T-helper 2 cell treated with Interferon-gamma antibody and Interleukin-4, amounts not matched to agents 5 μg/mL and 100 μg/mL, for 36 hours (primary cell): ENCODE measurements at regions not wholly inside any gene's neighbourhood (a gene's known extent, or its start where the extent isn't known, plus 50 kb on each side); places are given as distances from the start of the nearest gene placed in this dataset.

Source experiments
- DNase-seq: peaks from one replicate; pipeline ENCODE4 v3.0.0; 2021; ENCODE audit warnings: low spot score
- H3K27ac Mint-ChIP-seq: one replicate; pipeline ENCODE4 v1.8.0; 2021; ENCODE audit warnings: mild to moderate bottlenecking, mixed read lengths
- H3K27me3 Mint-ChIP-seq: one replicate; pipeline ENCODE4 v1.8.0; 2021; ENCODE audit warnings: low read depth, mixed read lengths
- H3K36me3 Mint-ChIP-seq: one replicate; pipeline ENCODE4 v1.8.0; 2021; ENCODE audit warnings: low read depth, mixed read lengths
- H3K4me1 Mint-ChIP-seq: one replicate; pipeline ENCODE4 v1.8.0; 2021; ENCODE audit warnings: low read depth, mixed read lengths
- H3K4me3 Mint-ChIP-seq: one replicate; pipeline ENCODE4 v1.8.0; 2022; ENCODE audit warnings: mild to moderate bottlenecking, moderate library complexity, mixed read lengths
- H3K9me3 Mint-ChIP-seq: one replicate; pipeline ENCODE4 v1.8.0; 2021; ENCODE audit warnings: mixed read lengths

- no peak overlapping the region for H3K27ac Mint-ChIP-seq
- no peak for DNase-seq
- no peaks in the 10 kb centered on the region for H3K36me3 Mint-ChIP-seq
- H3K4me3 Mint-ChIP-seq, result no peak overlapping the region
- H3K4me1 Mint-ChIP-seq, result no peaks in the 10 kb centered on the region
- H3K27me3 Mint-ChIP-seq, result peaks cover 5% of the 10 kb centered on the region
- peaks cover 3% of the 10 kb centered on the region for H3K9me3 Mint-ChIP-seq
These were observed 210.0 kb downstream of the QDPR start for GRCh38 chr4:17301869-17302268.

- Mint-ChIP-seq H3K36me3 (no peaks in the 10 kb centered on the region), H3K27ac (no peak overlapping the region), H3K4me1 (no peaks in the 10 kb centered on the region), H3K9me3 (peaks cover 3% of the 10 kb centered on the region), H3K27me3 (peaks cover 5% of the 10 kb centered on the region), H3K4me3 (no peak overlapping the region)
- DNase-seq, result no peak
These were observed 210.6 kb downstream of the QDPR start for GRCh38 chr4:17301266-17301665.

- Mint-ChIP-seq H3K36me3 (no peaks in the 10 kb centered on the region), H3K9me3 (peaks cover 3% of the 10 kb centered on the region)
These were observed 214.7 kb downstream of the QDPR start for GRCh38 chr4:17296921-17297890.

DNA sequence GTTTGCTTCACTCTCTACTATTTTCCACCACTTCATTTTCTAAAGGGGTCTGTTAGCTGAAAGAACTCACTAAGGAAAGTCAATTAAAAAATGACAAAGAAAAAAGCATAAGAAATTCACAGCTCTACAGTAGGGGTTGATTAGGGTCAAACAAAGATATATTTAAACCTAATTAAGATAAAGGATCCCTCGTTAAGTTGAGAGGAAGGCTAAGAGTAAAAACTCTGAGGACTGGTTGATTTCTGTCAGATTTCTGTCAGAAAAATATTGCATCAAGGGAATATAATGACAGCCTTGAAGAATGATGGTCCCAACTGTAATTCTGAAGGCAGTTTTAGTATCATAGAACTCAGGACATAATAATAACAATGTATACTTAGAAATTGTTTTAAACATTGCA, 218.0 kb downstream of the QDPR start:
- DNase-seq, result no peak
- Mint-ChIP-seq H3K36me3 (no peaks in the 10 kb centered on the region), H3K27me3 (no peaks in the 10 kb centered on the region), H3K4me3 (no peak overlapping the region), H3K9me3 (no peaks in the 10 kb centered on the region), H3K4me1 (no peaks in the 10 kb centered on the region), H3K27ac (no peak overlapping the region)

More at GRCh38 chr4:17296921-17297890, 214.7 kb downstream of the QDPR start:
- Mint-ChIP-seq H3K27me3 (peaks cover 4% of the 10 kb centered on the region), H3K4me1 (no peaks in the 10 kb centered on the region), H3K4me3 (no peak overlapping the region), H3K27ac (no peak overlapping the region)
- no peak for DNase-seq

DNA sequence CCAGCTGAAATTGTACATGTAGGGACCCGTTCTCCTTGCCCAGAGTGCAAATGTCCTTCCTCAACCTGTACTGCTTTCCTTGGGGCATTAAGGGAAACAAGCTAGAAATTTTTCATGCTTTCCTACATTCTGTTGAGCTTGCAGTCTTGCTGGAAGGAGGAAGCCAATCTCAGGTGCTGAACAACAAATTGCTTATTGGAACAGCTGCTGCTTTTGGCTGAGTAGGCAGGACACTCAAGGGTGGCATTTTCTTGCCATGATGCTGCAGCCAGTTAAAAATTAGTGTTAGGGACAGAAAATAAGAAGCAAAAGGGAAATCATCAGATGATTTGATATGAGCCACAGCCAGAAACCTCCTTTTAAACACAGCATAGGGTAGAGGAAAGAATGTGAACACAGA, 223.7 kb downstream of the QDPR start:
- H3K27me3 Mint-ChIP-seq, result no peaks in the 10 kb centered on the region
- no peaks in the 10 kb centered on the region for H3K9me3 Mint-ChIP-seq
- no peak overlapping the region for H3K27ac Mint-ChIP-seq
- H3K36me3 Mint-ChIP-seq, result no peaks in the 10 kb centered on the region
- no peak for DNase-seq
- no peak overlapping the region for H3K4me3 Mint-ChIP-seq
- H3K4me1 Mint-ChIP-seq, result no peaks in the 10 kb centered on the region

GRCh38 chr4:17286752-17287460, 225.0 kb downstream of the QDPR start:
- H3K4me1 Mint-ChIP-seq, result no peaks in the 10 kb centered on the region
- no peak overlapping the region for H3K27ac Mint-ChIP-seq
- no peaks in the 10 kb centered on the region for H3K27me3 Mint-ChIP-seq
- DNase-seq, result no peak
- H3K9me3 Mint-ChIP-seq, result no peaks in the 10 kb centered on the region
- no peaks in the 10 kb centered on the region for H3K36me3 Mint-ChIP-seq
- no peak overlapping the region for H3K4me3 Mint-ChIP-seq

GRCh38 chr4:17285747-17286146, 226.1 kb downstream of the QDPR start:
- no peak overlapping the region for H3K27ac Mint-ChIP-seq
- no peaks in the 10 kb centered on the region for H3K4me1 Mint-ChIP-seq
- H3K36me3 Mint-ChIP-seq, result no peaks in the 10 kb centered on the region
- no peak overlapping the region for H3K4me3 Mint-ChIP-seq
- H3K27me3 Mint-ChIP-seq, result no peaks in the 10 kb centered on the region
- no peak for DNase-seq
- H3K9me3 Mint-ChIP-seq, result no peaks in the 10 kb centered on the region

GRCh38 chr4:17284323-17285175, 227.3 kb downstream of the QDPR start:
- H3K27ac Mint-ChIP-seq, result no peak overlapping the region
- no peaks in the 10 kb centered on the region for H3K9me3 Mint-ChIP-seq
- H3K4me1 Mint-ChIP-seq, result no peaks in the 10 kb centered on the region
- no peaks in the 10 kb centered on the region for H3K27me3 Mint-ChIP-seq
- no peak overlapping the region for H3K4me3 Mint-ChIP-seq
- DNase-seq, result no peak
- H3K36me3 Mint-ChIP-seq, result no peaks in the 10 kb centered on the region

DNA sequence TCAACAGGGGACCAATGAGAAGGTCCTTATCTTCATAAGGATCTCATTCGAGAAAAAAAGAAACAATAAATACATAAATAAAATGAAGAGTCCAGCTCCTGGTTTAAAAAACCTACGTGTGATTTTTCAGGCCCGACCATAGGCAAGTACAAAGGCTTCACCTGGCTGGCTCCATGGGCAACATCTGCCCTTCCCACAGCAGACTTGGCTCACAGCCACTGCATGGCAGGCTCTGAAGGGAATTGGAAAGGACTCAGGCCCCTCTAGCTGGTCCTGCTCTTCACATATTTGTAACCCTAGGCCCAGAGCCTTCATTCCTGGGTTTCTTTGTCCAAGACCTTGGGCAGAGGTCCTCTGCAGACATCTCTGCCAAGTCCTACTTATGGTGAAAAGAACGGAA, 228.1 kb downstream of the QDPR start:
- no peaks in the 10 kb centered on the region for H3K36me3 Mint-ChIP-seq
- no peaks in the 10 kb centered on the region for H3K4me1 Mint-ChIP-seq
- no peaks in the 10 kb centered on the region for H3K9me3 Mint-ChIP-seq
- no peak overlapping the region for H3K27ac Mint-ChIP-seq
- no peaks in the 10 kb centered on the region for H3K27me3 Mint-ChIP-seq
- H3K4me3 Mint-ChIP-seq, result no peak overlapping the region
- no peak for DNase-seq

- no peak for DNase-seq
- no peak overlapping the region for H3K27ac Mint-ChIP-seq
- no peaks in the 10 kb centered on the region for H3K4me1 Mint-ChIP-seq
- no peaks in the 10 kb centered on the region for H3K27me3 Mint-ChIP-seq
- no peaks in the 10 kb centered on the region for H3K9me3 Mint-ChIP-seq
- no peaks in the 10 kb centered on the region for H3K36me3 Mint-ChIP-seq
- H3K4me3 Mint-ChIP-seq, result no peak overlapping the region
These were observed 228.6 kb downstream of the QDPR start for GRCh38 chr4:17283251-17283650.

- no peak for DNase-seq
- no peaks in the 10 kb centered on the region for H3K36me3 Mint-ChIP-seq
- H3K27ac Mint-ChIP-seq, result no peak overlapping the region
These were observed 231.4 kb downstream of the QDPR start for GRCh38 chr4:17280261-17281018.

DNA sequence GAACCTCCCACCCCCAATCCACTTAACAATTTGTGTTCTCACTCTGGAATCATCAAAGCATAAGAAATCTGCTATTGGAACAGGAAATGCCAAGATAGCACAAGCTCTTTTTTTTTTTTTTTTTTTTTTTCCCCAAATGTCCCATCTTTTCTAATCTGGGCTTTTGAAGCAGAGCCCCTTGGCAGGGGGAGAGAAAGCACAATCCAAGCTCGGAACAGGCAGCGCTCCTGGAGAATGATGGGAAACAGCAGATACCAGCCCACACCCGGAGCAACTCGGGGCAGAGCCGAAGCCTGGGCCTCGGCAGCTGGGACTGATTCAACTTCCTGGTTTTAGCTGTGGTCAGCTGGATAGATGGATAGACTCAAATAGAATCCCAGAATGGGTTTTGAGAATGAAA, 235.1 kb downstream of the QDPR start:
- DNase-seq, result no peak
- Mint-ChIP-seq H3K4me3 (no peak overlapping the region), H3K27ac (no peak overlapping the region), H3K36me3 (no peaks in the 10 kb centered on the region), H3K9me3 (no peaks in the 10 kb centered on the region), H3K27me3 (no peaks in the 10 kb centered on the region), H3K4me1 (no peaks in the 10 kb centered on the region)

More at GRCh38 chr4:17280261-17281018, 231.4 kb downstream of the QDPR start:
- no peaks in the 10 kb centered on the region for H3K4me1 Mint-ChIP-seq
- no peaks in the 10 kb centered on the region for H3K27me3 Mint-ChIP-seq
- no peak overlapping the region for H3K4me3 Mint-ChIP-seq
- no peaks in the 10 kb centered on the region for H3K9me3 Mint-ChIP-seq

- Mint-ChIP-seq H3K4me3 (no peak overlapping the region), H3K36me3 (no peaks in the 10 kb centered on the region), H3K27me3 (no peaks in the 10 kb centered on the region), H3K27ac (no peak overlapping the region), H3K9me3 (no peaks in the 10 kb centered on the region), H3K4me1 (no peaks in the 10 kb centered on the region)
- DNase-seq, result no peak
These were observed 236.1 kb downstream of the QDPR start for GRCh38 chr4:17275836-17276235.
